ENCODE measurements at regions not wholly inside any gene's neighbourhood (a gene's known extent, or its start where the extent isn't known, plus 50 kb on each side); places are given as distances from the start of the nearest gene placed in this dataset.

DNA sequence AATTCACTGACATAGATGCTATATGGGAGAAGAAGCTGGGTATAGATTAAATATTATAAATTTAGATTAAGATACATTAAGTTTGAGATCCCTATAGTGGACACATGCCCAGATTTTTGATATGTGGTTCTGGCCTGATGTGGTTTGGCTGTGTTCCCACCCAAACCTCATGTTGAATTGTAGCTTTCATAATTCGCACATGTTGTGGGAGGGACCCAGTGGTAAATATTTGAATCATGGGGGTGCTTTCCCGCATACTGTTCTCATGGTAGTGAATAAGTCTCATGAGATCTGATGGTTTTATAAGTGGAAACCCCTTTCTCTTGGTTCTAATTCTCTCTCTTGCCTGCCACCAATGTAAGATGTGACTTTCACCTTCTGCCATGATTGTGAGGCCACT, 189.4 kb upstream of the CD96 start:
- no peak for DNase-seq

DNA sequence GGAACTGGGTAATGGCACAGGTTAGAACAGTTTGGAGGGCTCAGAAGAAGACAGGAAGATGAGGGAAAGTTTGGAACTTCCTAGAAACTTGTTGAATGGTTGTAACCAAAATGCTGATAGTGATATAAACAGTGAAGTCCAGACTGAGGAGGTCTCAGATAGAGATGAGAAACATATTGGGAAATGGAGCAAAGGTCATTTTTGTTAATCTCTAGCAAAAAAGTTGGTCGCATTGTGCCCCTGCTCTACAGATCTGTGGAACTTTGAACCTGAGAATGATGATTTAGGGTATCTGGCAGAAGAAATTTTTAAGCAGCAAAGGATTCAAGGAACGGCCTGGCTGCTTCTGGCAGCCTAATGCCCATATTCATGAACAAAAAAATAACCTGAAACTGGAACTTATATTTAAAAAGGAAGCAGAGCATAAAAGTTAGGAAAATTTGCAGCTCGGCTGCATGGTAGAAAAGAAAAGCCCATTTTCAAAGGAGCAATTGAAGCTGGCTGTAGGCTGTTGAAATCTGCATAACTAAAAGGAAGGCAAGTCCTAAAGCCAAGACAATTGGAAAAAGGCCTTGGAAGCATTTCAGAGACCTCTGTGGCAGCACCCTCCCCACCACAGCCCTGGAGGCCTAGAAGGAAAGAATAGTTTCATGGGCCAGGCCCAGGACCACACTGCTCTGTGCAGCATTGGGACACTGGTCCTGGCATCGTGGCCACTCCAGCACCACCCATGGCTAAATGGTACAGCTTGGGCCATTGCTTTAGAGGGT, 182.6 kb upstream of the CD96 start:
- no peak for DNase-seq

DNA sequence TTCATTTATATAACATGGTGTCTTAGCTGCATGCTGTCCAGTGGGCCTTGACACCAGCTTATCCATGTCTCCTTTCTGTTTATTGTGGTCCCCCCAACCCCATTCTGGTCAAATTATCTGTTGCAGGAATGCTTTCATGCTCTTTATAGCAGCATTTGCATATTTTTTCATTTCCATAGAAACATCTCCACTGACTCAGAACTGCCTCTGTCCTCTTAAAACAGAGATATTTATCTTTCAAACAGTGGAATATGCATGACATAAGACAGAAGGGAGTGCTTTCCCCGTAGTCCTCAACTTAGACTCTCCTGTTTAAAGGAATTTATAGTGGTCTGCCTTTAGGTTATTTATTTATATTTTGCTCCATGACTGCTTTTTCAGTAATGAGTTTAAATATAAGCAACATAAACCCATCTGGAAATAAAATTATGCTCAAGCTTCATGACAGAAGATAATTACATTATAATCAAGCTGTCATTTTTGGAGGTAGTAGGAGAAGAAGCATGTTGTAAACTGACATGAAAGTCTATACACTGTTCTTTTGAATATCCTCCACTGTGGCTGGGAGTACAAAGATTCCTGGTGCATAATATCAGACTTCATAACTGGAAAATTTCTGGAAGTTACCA, 179.5 kb upstream of the CD96 start:
- no peak for DNase-seq

DNA sequence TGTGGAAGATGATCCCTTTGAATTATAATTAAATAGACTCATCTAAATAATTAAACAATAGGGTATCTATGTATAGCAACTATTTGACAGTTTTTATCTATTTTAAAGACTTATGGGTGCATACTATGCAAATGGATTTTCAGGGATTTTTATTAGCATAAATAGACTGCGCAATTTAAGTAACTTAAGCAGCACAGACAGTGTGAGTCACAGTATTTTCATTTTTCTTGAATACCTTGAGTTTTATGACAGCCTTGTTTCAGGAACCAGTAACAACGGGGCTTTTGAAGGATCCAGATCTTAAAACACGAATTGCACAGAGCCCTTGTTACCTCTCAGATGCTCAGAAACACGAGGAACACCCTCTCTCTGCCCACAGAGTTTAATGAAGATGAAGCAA, 175.5 kb upstream of the CD96 start:
- DNase-seq, result no peak

DNA sequence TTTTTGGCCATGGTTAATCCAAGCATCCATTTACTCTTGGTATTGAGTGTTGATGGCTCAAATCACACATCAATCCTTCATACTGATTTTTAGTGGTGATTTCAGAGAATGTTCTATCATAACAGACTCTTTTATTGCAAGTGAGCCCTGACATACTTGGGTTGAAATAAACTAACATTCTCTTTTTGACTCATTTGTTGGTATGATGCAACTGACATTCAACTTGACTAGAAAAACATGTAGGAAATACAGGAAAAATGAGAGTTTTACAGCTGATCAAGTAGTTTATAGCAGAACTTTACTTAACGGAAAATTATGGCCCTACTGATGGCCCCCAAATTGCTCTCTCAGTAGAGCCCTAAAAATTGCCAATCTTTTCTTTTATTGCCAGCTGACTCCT, 173.9 kb upstream of the CD96 start:
- DNase-seq, result no peak

DNA sequence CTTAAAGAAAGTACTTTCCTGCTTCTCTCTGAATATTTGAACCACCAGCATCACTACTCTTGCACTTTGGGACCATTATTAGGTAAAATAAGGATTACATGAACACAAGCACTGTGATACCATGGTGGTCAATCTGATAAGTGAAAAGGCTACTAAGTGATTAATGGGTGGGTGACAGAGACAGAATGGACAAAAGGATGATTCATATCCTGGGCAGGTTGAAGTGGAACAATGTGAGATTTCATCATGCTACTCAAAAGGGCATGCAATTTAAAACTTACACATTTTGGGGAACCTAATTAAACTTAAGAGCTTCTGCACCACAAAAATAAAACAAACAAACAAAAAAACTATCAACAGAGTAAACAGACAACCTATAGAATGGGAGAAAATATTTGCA, 172.0 kb upstream of the CD96 start:
- DNase-seq, result no peak

DNA sequence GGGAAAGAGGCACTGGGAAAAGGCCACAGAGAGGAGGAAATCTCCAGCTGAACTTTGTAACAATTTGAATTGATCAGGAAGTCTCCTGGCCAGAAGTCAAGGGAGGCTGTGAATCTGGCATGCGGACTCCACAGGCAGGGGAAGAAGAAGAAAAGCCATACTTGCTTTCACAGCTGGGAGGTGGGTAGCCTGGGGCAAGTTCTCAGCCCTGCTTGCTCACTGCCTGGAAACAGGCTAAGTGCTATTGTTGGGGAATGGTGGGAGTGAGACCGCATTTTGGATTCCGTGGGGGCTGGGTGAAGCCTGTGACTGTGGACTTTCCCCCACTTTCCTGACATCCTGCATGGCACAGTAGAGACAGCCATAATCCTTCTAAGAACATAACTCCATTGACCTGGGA, 168.8 kb upstream of the CD96 start:
- no peak for DNase-seq

DNA sequence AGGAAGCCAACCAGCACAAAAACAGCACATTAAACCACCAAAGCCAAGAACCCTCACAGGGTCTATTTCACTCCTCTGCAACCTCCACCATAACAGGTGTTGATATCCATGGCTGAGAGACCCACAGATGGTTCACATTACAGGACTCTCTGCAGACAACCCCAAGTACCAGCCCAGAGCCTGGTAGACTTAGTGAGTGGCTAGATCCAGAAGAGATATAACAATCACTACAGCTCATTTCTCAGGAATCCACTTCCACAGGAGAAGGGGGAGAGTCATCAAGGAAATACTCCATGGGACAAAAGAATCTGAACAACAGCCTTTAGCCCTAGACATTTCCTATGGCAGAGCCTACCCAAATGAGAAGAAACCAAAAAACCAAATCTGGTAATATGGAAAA, 168.1 kb upstream of the CD96 start:
- no peak for DNase-seq

DNA sequence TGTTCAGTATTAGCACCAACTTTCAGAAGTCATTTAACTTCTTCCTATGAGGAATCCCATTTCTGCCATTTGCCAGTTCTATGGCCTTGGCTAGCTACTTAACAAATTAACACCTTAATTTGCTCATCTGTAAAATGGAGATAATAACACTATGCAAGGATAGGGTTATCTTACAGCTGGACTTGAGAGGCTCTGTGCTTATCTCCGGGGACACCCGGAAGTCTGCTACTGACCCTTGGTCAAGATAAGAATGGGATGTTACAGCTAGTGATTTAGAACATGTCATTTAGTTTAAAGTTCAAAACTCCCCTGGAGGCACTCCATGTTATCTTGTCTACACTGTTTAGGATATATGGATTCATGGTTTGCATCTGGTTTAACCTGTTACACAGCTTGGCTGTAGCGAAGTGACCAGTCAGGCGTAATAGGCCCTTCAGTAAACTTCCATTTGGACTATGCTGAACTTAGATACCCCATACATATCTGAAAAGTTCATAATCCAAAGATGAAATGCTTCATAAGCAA, 156.0 kb upstream of the CD96 start:
- no peak for DNase-seq

DNA sequence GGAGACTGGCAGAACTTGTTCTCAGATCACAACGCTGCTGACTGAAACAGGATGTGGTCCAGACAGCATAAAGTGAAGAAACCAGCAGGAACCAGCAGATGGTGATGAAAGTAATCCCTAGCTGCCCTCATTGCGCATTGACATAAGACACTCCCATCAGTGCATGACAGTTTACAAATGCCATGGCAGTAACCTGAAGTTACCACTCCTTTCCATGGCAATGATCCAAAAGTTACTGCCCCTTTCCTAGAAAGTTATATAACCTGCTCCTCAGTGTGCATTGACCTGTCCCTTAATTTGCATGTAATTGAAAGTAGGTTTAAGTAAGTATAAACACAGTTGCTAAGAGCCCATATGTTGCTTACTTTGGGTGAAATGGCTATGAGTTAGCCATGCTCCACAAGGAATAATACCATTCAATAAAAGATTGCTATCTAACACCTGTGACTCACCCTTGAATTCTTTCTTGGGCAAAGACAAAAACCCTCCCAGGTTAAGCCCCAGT, 149.1 kb upstream of the CD96 start:
- DNase-seq, result no peak

DNA sequence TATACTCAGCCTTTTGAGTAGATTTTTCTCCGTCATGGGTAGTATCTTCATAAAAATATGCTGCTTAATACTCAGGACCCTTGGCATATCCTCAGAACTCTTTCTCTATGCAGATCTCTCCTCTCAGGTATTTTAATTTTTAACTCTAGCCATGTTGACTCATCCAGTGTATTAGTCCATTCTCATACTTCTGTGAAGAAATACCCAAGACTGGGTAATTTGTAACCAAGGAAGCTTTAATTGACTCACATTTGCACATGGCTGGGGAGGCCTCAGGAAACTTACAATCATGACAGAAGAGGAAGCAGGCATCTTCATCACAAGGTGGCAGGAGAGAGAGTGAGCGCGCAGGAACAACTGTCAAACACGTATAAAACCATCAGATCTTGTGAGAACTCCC, 129.3 kb upstream of the CD96 start:
- no peak for DNase-seq

DNA sequence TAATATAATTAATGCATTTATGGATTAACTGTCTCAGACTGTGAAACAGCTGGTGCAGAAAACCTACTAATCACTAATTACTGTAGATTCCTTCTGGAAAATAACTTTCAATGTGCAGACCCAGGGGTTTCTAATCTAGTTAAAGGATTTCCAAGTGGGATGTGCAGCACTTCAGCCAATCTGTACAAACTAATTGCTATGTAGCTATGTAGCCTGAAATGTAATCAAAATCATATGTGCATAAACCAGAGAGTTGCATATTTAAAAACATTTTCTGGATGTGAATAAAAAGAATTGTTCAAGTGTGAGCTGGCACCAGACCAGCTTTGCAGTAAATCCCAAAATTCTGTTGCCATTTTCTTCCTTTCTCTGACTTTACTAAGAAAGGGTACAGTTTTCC, 127.5 kb upstream of the CD96 start:
- DNase-seq, result peak; percentile 65

DNA sequence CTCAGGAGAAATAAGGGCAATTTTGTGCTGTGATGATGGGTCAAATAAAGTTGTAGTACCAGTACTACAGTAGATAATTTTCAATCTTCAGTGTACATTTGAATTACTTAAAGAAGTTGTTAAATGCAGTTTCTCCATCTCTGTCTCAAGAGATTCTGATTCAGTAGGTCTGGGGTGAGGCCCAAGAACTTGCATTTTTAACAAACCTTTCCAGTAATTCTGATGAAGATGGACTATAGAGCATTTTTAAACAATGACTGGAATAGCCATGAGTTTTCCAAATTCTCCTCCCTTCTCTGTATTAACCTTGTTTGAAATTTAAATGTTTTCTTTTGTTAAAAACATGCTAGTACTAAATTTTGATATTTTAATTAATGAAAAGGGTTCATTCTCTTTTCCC, 127.0 kb upstream of the CD96 start:
- no peak for DNase-seq

DNA sequence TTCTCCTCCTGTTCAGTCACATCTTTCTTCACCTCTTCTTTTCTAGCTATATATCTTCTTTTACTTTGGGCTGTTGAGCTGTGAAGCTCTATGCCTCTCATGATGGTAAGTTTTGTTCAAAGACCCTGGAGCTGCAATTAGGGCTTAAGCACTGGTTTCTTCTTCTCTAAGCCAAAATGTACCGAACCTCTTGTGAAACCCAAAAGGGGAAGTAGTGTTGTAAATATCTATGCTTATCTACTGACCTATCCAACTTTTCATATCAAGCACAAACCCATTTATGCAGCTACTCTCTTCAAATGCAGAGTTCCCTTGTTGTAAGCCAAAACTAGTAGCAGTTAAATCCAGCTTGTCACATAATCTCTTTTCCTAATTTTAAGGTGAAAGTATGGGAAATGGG, 123.6 kb upstream of the CD96 start:
- DNase-seq, result no peak

DNA sequence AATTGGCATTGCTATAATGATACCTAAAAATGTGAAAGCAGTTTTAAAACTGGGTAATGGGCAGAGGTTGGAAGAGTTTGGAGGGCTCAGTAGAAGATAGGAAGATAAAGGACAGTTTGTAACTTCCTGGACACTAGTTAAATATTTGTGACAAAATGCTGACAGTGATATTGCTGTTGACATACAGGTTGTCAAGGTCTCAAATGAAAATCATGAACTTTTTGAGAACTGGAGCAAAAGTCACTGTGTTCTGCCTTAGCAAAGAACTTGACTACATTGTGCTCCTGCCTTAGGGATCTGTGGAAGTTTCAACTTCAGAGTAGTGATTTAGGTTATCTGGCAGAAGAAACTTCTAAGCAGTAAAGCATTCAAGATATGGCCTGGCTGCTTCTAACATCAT, 113.7 kb upstream of the CD96 start:
- DNase-seq, result no peak

DNA sequence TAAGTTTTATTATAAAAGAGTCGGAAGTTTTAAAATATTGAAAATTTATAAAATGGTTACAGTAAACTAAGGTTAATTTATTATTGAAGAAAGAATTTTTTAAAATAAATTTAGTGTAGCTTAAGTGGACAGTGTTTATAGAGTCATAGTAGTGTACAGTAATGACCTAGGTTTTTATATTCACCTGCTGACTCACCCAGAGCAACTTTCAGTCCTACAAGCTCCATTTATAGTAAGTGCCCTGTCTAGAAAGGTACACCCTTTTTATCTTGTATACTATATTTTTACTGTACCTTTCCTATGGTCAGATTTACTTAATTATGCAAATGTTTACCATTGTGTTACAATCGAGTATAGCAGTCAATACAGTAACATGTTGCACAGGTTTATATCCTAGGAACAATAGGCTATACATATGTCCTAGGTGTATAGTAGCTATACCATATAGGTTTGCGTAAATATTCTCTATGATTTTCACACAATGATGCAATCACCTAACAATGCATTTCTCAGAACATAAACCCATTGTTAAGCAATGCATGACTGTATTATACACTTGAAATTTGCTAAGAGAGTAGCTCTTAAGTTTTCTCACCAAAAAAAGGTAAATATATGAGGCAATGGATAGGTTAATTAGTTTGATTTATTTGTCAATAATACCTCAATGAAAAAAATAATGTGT, 106.9 kb upstream of the CD96 start:
- DNase-seq, result no peak

DNA sequence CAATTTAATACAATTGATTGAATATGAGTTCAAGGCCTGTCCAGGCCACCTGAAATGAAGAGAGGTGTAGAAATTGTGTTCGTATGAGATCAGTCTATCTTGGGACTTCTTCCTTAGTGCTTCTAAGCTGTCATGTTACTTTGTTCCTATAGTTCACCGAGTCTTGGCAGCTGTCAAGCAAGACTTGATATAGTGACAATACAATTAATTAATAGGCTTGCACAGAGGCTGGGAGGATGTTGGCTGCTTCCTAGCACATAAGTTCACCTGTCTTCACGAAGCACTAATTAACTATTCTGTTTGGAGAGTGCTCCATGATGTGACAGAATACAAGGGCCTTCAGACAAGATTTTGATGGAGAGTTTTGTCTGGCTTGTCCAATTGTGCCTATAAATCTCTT, 103.7 kb upstream of the CD96 start:
- DNase-seq, result no peak

DNA sequence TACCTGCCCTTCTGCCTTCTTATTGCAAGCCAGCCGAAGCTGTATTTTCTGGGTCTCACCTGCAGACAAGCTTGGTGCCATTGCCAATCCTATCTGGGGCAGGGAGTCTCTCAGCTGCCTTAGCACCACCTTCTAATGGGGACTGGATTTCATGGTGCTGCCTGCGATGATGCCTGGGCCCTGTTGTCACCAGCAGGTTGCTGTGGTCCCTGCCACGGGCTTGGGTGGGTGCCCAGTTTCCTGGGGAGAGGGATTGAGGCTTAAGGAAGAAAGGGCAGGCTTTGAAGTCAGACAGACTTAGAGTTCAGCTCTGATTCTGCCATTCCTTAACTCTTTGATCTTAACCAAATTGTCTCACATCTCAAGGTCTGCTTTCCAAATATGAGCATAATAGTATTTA, 87.4 kb upstream of the CD96 start:
- no peak for DNase-seq

DNA sequence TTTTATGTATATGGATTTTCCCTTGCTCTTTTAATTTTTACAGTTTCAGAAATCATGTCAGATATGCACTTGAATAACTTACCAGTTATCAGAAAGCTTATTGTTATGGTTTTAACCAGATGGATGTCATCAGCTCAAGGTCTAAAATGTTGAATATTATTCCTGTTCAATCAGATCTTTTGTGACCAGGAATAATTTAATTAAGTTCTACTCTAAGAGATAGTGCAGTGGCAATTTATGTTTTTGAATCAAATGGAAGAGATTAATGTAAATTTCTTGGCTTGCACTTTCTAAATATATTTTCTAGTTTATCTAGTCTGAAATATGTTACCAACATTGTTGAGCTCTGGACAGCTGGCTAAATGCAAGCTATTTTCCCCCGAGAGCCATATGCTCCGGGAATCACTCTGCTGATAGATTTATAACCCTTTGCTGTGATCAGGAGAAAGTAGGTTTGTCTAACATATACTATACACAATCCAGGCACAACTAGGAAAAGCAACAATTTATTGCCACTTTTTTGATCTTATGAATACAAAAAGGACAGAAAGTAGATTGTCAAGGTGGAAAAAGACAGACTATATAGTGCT, 76.8 kb upstream of the CD96 start:
- no peak for DNase-seq

DNA sequence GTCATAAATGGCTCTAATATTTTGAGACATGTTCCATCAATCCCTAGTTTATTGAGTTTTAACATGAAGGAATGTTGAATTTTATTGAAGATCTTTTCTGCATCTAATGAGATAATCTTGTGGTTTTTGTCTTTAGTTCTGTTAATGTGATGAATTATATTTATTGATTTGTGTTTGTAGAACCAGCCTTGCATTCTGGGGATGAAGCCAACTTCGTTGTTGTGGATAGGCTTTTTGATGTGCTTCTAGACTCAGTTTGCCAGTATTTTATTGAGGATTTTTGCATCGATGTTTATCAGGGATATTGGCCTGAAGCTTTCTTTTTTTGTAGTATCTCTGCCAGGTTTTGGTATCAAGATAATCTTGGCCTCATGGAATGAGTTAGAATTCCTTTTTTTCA, 72.0 kb upstream of the CD96 start:
- no peak for DNase-seq

DNA sequence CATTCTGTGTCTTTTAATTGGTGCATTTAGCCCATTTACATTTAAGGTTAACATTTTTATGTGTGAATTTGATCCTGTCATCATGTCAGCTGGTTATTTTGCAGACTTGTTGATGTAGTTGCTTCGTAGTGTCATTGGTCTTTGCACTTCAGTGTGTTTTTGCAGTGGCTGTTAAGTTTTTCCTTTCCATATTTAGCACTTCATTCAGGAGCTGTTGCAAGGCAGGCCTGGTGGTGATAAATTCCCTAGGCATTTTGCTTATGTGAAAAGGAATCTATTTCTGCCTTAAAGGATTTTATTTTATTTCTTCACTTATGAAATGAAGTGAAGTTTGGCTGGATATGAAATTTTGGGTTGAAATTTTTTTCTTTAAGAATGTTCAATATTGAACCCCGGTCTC, 70.2 kb upstream of the CD96 start:
- no peak for DNase-seq

DNA sequence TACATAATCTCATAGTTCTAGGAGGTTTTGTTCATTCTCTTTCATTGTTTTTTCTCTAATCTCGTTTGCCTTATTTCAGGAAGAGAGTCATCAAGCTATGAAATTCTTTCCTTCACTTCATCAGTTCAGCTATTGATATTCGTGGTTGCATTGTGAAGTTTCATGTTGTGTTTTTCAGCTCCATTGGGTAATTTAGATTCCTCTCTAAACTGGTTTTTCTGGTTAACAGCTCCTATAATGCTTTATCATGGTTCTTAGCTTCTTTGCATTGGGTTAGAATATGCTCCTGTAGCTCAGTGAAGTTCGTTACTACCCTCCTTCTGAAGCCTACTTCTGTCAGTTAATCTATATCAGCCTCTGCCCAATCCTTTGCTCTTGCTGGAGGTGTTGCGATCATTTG, 69.4 kb upstream of the CD96 start:
- DNase-seq, result no peak

DNA sequence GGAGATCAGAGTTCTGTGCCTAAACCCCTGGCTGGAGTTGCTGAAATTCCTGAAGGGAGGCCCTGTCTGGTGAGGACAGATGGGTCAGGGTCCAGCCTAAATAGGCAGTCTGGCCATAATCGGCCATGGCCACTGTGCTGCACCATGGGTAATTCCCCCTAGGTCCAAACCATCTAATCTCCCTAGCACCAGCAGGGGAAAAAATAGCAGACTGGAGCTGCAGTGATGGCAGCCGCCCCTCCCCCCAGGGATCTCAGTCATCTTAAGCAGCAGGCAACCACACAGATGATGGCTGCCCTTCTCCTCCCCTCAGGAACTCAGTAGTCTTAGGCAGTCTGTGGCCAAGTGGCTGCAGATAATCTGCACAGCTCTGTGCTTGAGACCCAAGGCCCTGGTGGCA, 68.4 kb upstream of the CD96 start:
- DNase-seq, result no peak

All from skin of body (tissue), 1 donor.